Hypothalamus (tissue), 51 donors: ENCODE measurements at regions not wholly inside any gene's neighbourhood (a gene's known extent, or its start where the extent isn't known, plus 50 kb on each side); places are given as distances from the start of the nearest gene placed in this dataset.

Experiments used
- DNase-seq, 51 donors: peaks; one replicate each; lab custom pipeline; 2025; lab: John Stamatoyannopoulos, UW

DNA sequence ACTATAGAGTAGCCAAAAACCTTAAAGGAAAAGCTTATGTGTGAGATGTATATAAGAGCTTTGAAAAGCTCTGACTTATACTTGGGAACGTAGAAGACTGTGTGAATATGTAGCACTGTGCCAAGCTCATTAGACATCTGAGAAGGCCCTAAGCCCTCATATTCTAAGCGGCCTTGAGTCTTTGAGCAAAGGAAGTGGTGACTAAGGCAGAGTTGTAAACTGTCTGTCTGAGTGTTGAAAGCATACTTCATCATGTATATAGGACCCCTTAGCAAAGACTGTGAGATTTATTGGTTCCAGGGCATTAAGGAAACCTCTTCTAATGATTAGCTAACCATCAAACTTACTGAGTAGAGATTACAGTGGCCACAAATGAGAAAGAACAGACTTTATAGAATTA is 153.3 kb upstream of the LYPLAL1 start:
- no peak for DNase-seq

DNA sequence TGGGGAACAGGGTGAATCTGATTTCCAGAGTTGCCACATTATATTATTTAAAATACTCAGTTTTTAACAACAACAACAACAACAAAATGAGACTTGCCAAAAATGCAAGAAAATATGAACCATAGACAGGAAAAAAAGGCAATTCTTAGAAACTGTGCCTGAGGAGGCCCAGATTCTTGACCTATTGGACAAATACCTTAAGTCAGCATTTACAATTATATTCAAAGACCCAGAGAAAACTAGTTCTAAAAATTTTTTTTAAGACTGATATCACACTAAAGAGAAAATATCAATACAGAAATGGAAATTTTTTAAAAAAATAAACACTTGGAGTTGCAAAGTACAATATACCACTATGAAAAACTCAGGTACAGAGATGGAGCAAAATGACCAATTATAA is 152.8 kb upstream of the LYPLAL1 start:
- no peak for DNase-seq

DNA sequence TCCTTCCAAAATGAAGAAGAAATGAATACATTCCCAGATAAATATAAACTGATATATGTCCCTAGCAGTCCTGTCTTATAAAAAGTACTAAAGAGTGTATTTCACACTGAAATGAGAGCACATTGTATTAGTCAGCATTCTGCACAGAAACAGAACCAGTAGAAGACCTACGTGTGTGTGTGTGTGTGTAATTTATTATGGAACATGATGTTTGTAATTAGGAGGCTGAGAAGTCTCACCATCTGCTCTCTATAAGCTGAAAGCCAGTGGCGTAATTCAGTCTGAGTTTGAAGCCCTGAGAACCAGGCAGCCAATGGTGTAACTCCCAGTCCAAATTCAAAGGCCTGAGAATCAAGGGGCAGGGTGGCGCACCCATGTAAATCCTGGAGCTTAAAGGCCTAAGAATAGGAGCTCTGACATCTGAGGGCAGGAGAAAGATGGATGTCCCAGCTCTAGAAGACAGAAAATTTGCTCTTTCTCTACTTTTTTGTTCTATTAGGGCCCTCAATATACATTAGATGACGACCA is 146.5 kb upstream of the LYPLAL1 start:
- DNase-seq = no peak

DNA sequence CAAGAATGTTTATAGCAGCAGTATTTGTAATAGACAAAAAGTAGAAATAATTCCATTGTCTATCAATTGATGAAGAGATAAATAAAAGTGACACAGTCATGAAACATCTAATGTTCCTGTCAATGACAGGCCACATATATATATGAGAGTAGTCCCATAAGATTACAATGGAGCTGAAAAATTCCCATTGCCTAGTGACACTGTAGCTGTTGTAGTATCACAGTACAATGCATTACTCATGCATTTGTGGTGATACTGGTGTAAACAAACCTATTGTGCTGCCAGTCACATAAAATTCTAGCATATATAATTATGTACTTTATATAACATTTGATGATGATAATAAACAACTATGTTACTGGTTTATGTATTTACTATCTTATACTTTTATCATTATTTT is 141.9 kb upstream of the LYPLAL1 start:
- DNase-seq = no peak

DNA sequence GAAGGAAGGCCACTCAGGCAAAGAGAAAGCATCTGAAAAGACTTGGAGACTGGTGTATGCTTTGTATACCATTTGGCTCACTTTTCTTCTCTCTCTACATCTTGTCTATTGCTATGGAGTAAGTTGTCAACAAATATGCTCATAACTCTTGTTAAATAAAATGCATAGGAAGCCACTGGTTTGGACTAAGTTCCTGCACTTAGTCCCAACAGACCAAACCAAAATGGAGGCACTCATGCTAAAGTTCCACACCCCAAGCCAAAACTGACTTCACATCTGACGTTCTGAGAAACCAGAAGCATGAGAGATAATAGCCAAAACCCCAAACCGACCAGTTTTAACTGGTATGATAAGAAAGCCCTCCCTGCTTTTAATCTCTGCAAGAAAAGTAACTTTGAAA is 135.3 kb upstream of the LYPLAL1 start:
- DNase-seq = no peak

DNA sequence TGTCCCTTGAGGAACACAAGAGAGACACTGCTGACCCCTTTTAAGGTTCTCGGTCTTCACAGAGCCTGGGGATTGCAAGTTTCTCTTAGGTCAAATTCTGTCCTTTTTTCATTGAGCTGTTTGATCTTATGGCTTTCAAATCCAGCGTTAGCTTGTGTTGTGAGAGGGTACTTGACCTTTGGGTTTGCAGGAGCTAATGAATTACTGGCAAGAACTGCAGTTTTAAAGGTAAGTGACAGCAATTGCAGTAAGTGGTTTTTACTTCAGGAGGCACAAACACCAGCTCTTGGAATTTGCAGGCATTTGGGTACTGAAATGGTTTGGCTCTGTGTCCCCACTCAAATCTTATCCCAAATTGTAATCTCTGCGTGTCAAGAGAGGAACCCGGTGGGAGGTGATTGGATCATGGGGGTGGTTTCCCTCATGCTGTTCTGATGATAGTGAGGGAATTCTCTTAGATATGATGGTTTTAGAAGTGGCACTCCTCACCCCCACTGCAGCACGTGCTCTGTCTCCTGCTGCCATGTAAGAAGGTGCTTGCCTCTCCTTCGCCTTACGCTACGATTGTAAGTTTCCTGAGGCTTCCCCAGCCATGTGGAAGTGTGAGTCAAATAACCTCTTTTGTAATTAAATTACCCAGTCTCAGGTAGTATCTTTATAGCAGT is 134.5 kb upstream of the LYPLAL1 start:
- DNase-seq = no peak

DNA sequence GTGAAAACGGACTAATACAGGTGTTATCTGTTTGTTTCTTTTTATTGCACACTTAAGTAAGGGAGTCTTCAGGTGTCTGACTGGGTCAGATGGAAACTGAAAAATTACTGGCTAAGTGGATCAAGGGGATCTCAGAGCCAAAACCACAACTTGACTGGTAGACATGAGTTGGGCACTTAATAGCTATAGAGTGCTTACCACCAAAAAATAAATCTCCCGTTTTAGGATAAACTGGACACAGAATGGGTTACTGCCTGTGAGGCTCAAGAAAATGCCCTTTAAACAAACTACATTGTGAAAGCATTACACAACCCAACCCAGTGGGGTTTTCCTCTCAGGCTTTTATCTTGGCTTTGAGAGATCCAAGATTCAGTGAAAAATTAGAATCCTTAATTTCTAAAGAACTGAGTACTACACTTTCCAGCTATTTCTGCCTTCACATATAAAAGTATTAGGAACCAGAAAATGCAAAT is 134.0 kb upstream of the LYPLAL1 start:
- DNase-seq = no peak

DNA sequence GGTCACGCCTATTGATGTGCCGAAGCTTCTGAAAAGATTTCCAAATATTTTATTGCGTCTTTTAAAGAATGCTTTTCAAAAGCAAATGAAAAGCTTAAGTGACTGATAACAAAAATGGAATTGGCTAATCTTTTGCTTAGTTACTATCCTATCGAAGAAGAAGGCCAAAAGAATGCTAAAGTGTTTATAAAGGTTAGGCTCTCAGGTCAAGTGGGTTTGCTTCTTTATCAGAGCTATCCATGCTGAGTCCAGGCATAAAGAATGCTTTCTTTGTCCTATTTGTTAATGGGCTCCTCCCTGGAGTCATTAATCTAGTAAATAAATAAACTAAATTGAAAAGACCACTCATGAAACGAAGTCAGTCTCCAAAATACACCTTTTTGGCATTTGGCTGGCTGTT is 133.4 kb upstream of the LYPLAL1 start:
- no peak for DNase-seq

DNA sequence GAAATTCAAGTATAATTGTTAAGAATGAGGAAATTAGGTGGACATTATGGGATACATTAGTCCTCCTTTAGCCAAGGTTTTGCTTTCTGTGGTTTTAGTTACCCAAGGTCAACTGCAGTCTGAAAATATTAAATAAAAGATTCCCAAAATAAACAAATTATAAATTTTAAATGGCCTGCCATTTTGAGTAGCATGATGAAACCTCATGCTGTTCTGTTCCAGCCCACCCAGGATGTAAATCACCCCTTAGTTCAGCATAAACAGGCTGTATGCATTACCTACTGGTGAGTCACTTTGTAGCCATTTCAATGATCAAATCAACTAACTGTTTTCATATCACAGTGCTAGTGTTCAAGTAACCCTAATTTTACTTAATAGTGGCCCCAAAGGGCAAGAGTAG is 132.5 kb upstream of the LYPLAL1 start:
- DNase-seq = no peak

DNA sequence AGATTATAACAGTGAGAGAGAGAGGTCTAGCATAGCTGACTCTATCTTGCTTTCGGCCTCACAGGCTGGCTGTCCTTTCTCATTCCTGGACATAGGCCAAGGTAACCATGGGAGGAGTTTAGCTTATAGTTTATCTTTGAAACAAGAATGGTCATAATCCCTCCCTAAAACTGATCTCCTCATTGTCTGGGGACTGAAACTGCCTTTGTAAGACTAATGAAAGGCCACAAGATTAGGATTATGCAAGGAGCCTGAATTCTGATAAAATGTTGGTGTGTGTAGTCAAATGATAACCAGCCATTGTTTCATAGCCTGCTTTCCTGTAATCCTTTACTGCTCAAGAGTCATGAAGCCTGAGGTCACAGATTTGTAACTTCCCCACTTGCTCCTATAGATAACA is 131.9 kb upstream of the LYPLAL1 start:
- DNase-seq = no peak

DNA sequence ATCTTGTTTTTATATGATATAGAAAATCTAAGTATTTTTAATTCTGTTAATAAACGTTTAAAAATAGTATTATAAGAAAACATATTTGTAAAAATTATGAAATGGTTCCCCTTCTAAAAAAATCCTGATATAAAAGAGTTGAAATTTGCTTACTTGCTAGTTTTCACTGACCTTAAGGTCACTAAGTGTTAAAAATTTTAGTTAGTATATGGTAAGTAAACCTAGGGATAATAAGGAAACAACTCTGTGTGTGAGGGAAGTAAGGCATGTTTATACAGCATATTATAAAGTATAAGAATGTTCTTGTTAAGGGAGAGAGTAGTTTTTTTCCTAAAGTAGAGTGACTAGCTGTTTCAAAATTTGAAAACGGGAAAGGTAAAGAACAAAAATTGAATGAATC is 130.9 kb upstream of the LYPLAL1 start:
- no peak for DNase-seq

DNA sequence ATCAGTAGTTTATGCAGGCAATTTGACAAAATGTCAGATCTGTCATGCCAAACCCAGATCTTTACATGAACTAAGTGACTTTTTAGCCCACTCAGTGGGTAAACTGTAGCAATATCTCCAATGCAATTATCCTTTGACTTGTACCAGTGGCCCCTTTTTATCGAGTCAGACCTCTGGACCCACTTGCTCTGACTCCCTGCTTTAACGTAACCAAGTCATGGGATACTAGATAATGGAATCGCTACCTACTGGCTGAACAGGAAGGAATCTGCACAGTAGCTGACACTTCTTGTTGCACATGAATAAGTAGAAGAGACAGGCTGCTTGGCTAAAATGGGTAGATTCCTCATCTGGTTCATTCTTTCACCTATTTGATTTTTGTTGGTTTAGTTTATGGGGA is 128.4 kb upstream of the LYPLAL1 start:
- DNase-seq = no peak

DNA sequence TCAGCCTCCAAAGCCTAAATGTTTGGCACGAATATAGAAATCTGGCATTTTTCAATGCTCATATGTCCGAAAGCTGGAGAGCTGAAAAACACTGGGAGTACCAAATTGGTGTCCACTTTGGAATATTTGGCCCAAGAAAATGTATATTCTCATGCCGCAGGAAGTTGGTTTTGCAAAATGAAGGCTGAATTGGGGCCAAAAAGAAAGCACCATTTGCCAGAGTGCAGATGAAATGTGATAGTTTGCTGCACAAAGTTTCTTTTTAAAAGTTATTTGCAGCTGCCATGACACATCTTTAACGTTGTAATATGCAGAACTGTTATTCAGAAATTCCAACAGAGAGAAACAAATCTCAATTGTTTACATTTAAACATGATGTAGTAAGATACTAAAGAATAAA is 124.2 kb upstream of the LYPLAL1 start:
- no peak for DNase-seq

DNA sequence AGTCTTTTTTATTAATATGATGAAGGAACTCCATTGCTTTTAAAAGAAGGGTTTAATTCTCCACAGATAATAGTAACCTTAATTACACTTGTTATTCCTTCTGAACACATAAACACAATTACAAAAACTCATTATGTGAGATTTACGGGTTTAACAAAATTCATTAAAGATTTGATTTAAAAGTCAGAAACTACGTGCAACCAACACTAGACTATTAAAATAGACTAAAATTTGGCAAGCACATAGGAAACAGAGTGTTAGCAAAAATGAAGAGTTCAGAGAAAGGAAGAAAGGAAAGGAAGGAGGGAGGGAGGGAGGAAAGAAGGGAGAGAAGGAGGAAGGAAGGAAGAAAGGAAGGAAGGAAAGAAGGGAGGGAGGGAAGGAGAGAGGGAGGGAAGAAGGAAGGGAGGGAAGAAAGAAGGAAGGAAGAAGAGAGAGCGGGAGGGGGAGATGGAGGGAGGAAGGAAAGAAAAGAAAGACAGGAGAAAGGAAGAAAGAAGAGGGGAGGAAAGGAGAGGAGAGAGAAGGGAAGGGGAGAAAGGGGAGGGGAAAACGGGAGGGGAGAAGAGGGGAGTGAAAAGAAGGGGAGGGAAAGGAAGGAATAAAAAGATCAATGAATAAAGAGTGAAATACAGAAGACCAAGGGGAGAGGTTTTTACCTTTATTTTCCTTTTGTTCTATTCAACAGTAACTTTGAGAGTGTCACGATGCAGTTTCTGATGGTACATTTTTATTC is 123.4 kb upstream of the LYPLAL1 start:
- DNase-seq = no peak

DNA sequence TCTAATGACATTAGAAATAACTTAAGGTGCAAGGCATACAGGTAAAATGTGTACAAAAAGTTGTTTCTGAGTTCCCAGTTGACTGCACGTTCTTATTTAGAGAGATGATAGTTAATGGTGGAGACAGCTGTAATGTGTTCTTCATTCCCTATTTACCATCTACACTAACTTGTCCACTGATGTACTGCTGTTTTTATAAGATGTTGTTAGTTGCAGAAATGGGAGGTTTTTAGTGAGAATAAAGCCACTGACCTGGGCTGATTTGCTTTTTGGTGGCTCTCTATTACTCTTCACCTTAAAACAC is 122.9 kb upstream of the LYPLAL1 start:
- DNase-seq = no peak

DNA sequence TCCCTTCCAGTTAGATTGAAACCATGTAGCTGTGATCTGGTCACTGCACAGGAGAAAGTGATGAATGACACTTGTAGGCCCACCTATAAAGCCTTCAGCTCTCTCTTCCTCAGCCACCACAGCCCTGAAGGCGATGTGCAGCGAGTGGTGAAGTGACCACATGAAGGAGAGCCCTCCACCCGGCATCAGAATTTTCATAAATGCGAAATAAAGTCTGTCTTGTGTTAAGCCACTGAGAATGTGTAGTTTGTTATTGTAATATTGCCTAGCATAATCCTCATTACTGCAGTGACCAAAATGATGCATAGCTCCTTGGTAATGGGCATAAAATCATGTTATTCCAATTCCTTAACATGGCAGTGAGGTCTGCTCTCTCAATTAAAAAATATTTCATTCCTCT is 122.1 kb upstream of the LYPLAL1 start:
- no peak for DNase-seq

DNA sequence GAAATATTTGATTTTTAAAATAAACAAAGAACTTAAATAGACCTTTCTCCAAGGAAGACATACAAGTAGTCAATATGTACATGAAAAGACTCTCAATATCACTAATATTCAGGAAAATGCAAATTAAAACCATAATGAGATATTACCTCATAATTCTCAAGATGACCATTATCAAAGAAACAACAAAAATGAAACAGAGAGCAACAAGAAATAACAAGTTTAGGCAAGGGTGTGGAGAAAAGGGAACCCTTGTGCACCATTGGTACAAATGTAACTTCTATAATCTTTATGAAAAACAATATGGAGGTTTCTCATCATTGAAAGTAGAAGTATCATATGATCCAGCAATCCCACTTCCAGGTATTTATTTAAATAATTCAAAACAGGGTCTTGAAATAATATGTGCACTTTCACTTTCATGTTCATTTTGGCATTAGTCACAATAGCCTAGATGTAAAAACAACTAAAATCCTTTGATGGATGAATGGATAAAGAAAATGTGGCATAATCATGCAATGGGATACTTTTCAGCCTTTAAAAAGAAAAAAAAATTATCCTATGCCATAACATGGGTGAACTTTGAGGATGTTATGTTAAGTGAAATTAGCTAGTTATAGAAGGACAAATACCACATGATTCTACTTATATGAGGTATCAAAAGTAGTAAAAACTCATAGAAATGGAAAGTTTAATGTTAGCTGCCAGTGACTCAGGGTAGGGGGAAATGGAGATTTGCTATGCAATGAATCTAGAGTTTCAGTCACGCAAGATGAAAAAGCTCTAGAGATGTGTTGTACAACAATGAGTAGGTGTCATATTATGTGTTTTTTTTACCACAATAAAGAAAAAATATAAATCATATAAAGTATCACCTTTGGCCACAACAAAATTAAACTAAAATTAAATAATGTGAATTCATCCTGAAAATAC is 114.5 kb upstream of the LYPLAL1 start:
- no peak for DNase-seq

DNA sequence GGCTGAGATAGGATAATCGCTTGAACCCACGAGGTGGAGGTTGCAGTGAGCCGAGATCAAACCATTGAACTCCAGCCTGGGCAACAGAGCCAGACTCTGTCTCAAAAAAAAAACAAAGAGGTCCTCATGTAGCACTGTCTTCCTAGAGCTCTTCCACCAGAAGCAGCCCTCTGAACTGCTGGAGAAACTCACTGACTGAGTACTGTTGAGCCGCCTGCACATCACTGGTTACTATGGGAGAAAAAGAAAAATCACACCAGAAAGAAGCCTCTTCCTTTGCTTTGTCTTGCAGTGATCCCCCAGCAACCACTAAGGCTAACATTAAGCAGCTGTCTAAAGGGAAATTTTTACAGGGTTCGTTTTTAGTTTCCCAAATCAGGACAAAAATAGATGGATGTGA is 112.9 kb upstream of the LYPLAL1 start:
- no peak for DNase-seq

DNA sequence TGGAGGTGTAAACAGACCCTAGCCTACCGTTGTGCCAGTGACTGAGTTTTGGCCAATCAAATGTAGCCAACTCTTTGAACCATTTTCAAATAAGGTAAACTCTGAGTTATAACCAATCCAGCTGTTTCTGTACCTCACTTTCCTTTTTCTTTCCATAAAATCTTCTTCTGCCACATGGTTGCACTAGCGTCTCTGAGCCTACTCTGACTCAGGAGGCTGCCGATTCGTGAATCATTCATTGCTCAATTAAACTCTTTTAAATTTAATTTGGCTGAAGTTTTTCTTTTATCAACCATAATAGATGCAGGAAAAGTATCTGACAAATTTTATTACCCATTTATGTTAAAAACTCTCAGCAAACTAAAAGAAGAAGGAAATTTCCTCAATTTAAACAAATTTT is 111.5 kb upstream of the LYPLAL1 start:
- DNase-seq = no peak

DNA sequence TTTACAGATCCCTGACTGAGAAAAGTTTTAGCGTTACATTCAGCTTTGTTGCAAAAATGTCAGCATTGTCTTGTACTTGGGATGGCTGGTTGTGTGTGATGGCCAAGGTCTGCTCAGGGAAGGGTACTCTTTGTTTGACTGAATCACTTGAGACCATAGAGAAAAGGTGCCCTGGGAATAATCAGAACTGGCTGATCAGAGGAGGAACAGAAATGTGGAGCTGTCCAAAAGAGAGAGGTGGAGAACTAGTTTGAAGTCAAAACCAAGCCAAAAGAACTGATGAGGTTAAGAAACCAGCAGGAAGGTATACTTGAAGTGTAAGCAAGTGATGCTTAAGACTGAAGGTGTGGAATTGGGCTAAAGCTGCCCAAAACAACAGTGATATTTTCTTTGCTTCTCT is 107.6 kb upstream of the LYPLAL1 start:
- no peak for DNase-seq

DNA sequence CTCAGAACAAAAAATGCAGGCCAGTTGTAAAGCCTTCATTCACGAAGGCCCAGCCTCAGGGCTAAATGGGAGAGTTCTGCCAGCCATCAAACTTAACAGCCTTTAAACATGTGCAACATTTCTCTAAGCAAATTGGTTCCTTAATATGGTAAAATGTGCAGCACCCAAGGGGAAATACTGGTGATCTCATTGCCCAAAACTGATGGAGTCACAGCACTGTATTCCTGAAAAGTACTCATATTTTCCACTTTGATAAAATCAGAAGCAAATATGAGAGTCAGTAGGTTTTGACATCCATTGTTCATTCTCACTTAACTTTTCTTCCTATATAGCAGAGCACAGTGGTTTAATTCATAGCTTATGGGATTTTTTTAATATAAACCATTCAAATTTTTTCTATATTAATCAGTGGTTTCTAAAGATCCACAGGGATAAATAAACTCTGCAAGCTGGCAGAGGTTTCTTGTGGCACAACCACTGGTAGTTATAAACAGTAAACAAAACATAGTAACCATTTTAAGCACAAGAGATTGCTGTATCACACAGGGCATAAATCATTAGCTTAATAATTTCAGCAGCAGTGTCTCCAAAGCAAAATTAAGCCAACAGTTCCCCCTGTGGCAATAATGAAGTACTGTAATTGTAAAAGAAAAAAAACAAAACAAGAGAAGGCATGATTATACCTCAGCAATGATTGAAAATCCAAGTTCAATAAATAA is 106.9 kb upstream of the LYPLAL1 start:
- no peak for DNase-seq
